A673 (cell line): ENCODE measurements at regions not wholly inside any gene's neighbourhood (a gene's known extent, or its start where the extent isn't known, plus 50 kb on each side); places are given as distances from the start of the nearest gene placed in this dataset.

Experiments
- BruUV-seq: library from RNA; stranded (reverse); fragments of 400-500 nt; replicated peaks from 2 replicates; lab custom pipeline; 2021; lab: Mats Ljungman, UMichigan
- CTCF ChIA-PET: fragments of 300-600 bp; sonication (Branson Sonifier 250); formaldehyde crosslinking; loops from one replicate; lab custom pipeline; 2022; ENCODE audit warnings: antibody characterized with exemption; lab: Charles Lee
- POLR2A ChIA-PET: fragments of 300-600 bp; sonication (Branson Sonifier 250); formaldehyde crosslinking; loops from one replicate; lab custom pipeline; 2022; ENCODE audit warnings: antibody characterized with exemption; ENCODE audit not compliant: low non-redundant PET; lab: Charles Lee
- DNase-seq: peaks from one replicate; pipeline ENCODE4 v3.0.0-alpha.2; 2015; ENCODE audit warnings: low spot score
- H3K27ac ChIP-seq: fragments of 200-600 bp; sonication (generic); 2 replicates; pipeline ENCODE4 v1.5.1; 2016; ENCODE audit warnings: mixed run types, low read depth, mild to moderate bottlenecking, mixed read lengths, antibody characterized with exemption, low read length; ENCODE audit not compliant: poor library complexity, severe bottlenecking
- H3K27me3 ChIP-seq: fragments of 200-600 bp; sonication (generic); replicated peaks from 2 replicates; pipeline ENCODE4 v1.6.1; 2017; ENCODE audit warnings: mixed run types, low read depth, mild to moderate bottlenecking, mixed read lengths, antibody characterized with exemption, low read length; ENCODE audit not compliant: insufficient read depth, poor library complexity
- H3K36me3 ChIP-seq: fragments of 200-600 bp; sonication (generic); 2 replicates; pipeline ENCODE4 v1.6.1; 2016; ENCODE audit warnings: mixed run types, mild to moderate bottlenecking, mixed read lengths, antibody characterized with exemption, low read length; ENCODE audit not compliant: insufficient read depth, poor library complexity, severe bottlenecking
- H3K4me1 ChIP-seq: fragments of 200-600 bp; sonication (generic); 2 replicates; pipeline ENCODE4 v1.6.1; 2017; ENCODE audit warnings: mixed run types, mild to moderate bottlenecking, mixed read lengths, antibody characterized with exemption, low read length; ENCODE audit not compliant: insufficient read depth, poor library complexity, severe bottlenecking
- H3K4me3 ChIP-seq: fragments of 200-600 bp; sonication (generic); 2 replicates; pipeline ENCODE4 v1.5.1; 2016; ENCODE audit warnings: low read depth, mixed run types, mild to moderate bottlenecking, mixed read lengths, low read length; ENCODE audit not compliant: poor library complexity, severe bottlenecking
- H3K9me3 ChIP-seq: fragments of 200-600 bp; sonication (generic); 2 replicates; pipeline ENCODE4 v1.6.1; 2016; ENCODE audit warnings: mixed run types, low read depth, mild to moderate bottlenecking, mixed read lengths, antibody characterized with exemption, low read length; ENCODE audit not compliant: poor library complexity, severe bottlenecking
- EZH2 ChIP-seq: fragments of 200-600 bp; sonication (generic); IDR thresholded peaks from 2 replicates; pipeline ENCODE4 v1.6.1; 2017; ENCODE audit warnings: borderline replicate concordance, low read depth, mild to moderate bottlenecking, mixed read lengths, antibody characterized with exemption, low read length; ENCODE audit not compliant: poor library complexity, severe bottlenecking
- intact Hi-C: fragments of 100-400 bp; cut with micrococcal nuclease; formaldehyde crosslinking; loops from one replicate; pipeline ENCODE4 v1.10.0; 2022; ENCODE audit not compliant: unreplicated experiment
- TF ChIP-seq, protein P1 (sequence below): fragments of 300-800, 200-600 bp; sonication (generic); conservative IDR thresholded peaks from 2 replicates; pipeline ENCODE4 v1.5.1; 2017; ENCODE audit warnings: low read depth, mild to moderate bottlenecking, antibody characterized with exemption, low read length, moderate library complexity, mixed read lengths

DNA sequence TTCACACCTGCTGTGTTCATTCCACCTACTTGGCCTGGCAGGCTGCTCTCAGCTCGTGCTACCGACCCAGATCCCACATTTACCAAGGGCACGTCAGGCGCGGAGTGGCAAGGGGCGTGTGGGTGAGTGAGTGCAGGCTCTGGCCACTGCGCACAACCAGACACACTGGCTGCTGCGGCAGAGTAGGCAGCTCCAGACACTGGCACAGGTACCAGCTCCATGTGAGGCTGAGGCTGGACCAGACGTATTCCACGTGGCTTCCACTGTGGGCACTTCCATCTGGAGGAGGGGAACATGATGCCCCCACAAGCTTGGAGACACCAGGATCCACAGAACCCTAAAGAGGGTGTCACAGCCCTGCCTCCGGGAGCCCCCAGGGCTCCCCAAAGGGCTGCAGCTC is 74.6 kb upstream of the ZNF804A start:
- POLR2A ChIA-PET, result no interaction called here
- TF ChIP-seq EZH2, result no peak
- TF ChIP-seq, protein P1, sequence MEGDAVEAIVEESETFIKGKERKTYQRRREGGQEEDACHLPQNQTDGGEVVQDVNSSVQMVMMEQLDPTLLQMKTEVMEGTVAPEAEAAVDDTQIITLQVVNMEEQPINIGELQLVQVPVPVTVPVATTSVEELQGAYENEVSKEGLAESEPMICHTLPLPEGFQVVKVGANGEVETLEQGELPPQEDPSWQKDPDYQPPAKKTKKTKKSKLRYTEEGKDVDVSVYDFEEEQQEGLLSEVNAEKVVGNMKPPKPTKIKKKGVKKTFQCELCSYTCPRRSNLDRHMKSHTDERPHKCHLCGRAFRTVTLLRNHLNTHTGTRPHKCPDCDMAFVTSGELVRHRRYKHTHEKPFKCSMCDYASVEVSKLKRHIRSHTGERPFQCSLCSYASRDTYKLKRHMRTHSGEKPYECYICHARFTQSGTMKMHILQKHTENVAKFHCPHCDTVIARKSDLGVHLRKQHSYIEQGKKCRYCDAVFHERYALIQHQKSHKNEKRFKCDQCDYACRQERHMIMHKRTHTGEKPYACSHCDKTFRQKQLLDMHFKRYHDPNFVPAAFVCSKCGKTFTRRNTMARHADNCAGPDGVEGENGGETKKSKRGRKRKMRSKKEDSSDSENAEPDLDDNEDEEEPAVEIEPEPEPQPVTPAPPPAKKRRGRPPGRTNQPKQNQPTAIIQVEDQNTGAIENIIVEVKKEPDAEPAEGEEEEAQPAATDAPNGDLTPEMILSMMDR, result no peak
- H3K36me3 ChIP-seq, result no peaks in the 10 kb centered on the region
- H3K4me3 ChIP-seq, result no peak overlapping the region
- peaks cover 12% of the 10 kb centered on the region for H3K9me3 ChIP-seq
- H3K4me1 ChIP-seq, result no peaks in the 10 kb centered on the region
- no peak for DNase-seq
- no TSS peak for BruUV-seq
- intact Hi-C loops, result no loop called here
- CTCF ChIA-PET, result no interaction called here
- no peaks in the 10 kb centered on the region for H3K27me3 ChIP-seq
- no peak overlapping the region for H3K27ac ChIP-seq

DNA sequence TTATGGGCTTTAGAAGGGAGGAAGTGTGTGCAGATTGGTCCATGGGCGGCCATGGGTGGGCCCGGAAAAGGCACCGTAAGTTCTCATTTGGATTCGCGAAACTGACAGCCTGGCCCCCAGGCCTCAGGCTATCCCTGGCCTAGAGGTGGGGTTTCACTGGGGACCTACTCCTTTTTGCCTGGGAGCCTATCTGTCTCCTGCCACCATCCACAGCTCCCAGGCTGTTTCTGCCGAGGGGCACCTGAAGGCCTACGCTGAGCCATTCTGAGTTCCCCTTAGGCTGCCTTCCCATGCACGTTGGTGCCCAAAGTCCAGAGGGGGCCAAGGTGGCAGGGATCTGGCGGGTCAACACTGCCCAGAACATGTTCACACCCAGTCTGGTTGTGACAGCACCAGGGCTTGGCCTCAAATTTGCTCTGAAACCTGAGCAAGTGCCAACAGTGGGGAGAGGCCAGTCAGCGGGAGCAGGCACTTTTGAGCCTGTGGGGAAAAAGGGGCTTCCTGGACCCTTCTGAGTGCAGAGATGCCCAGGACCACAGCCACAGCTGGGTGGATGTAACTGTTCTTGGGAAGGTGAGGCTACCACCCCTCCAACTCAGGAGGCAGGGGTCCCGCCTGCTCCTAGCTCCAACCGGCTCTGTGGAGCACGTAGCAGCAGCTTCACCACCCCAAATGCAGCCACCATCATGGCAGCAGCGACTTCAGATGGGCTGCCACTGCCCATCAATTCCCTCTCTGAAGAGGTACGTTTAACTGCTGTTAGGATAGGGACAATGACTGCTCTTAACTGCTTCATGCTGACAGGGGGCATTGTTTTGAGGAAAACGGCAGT is 73.6 kb upstream of the ZNF804A start:
- TF ChIP-seq EZH2, result no peak
- TF ChIP-seq, protein P1, result no peak
- ChIA-PET POLR2A (no interaction called here), CTCF (no interaction called here)
- Histone ChIP-seq H3K36me3 (no peaks in the 10 kb centered on the region), H3K4me3 (no peak overlapping the region), H3K27ac (no peak overlapping the region), H3K9me3 (peaks cover 14% of the 10 kb centered on the region), H3K4me1 (no peaks in the 10 kb centered on the region), H3K27me3 (no peaks in the 10 kb centered on the region)
- no peak for DNase-seq
- no TSS peak for BruUV-seq
- intact Hi-C loops, result no loop called here

DNA sequence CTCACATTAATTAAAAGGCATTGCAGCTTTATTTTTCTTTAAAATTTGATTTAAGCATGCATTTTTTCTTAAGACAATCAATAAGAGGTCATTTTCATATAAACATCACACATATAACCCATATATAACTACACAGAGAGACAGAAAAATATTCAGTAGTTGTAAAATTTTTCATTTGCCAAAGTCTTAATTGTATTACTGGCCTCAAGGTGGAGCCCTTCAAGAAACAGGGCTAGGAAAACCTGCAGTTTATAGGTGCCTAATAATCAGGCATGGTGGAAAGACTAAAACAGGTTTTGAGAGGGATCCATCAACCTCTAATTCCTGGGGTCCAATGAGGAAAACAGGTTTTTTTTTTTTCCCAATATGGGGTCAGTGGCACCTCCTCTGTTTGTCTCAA is 71.3 kb upstream of the ZNF804A start:
- no peak for DNase-seq
- no peak overlapping the region for H3K4me3 ChIP-seq
- no TSS peak for BruUV-seq
- peaks cover 14% of the 10 kb centered on the region for H3K9me3 ChIP-seq
- POLR2A ChIA-PET, result no interaction called here
- CTCF ChIA-PET, result no interaction called here
- no peaks in the 10 kb centered on the region for H3K36me3 ChIP-seq
- H3K27ac ChIP-seq, result no peak overlapping the region
- H3K27me3 ChIP-seq, result no peaks in the 10 kb centered on the region
- no peaks in the 10 kb centered on the region for H3K4me1 ChIP-seq
- TF ChIP-seq EZH2, result no peak
- TF ChIP-seq, protein P1, result no peak
- intact Hi-C loops, result no loop called here
